Neural cell (in vitro differentiated cells): ENCODE measurements at regions not wholly inside any gene's neighbourhood (a gene's known extent, or its start where the extent isn't known, plus 50 kb on each side); places are given as distances from the start of the nearest gene placed in this dataset.

Source experiments
- CTCF ChIP-seq: fragments of 450-650 bp; IDR thresholded peaks from 2 replicates; pipeline ENCODE4 v1.5.1; 2014; ENCODE audit warnings: antibody characterized with exemption, mild to moderate bottlenecking, moderate library complexity; ENCODE audit not compliant: poor library complexity, severe bottlenecking
- EP300 ChIP-seq: fragments of 450-650 bp; conservative IDR thresholded peaks from 2 replicates; pipeline ENCODE4 v1.6.1; 2014; ENCODE audit warnings: antibody characterized with exemption, mild to moderate bottlenecking, moderate library complexity; ENCODE audit not compliant: poor library complexity, severe bottlenecking
- EZH2 ChIP-seq: fragments of 200-600, 300-800 bp; shearing (Covaris generic), sonication (generic); IDR thresholded peaks from 2 replicates; pipeline ENCODE4 v1.6.1; 2014; ENCODE audit warnings: antibody characterized with exemption, low read length, borderline replicate concordance, mild to moderate bottlenecking; ENCODE audit not compliant: insufficient read depth, poor library complexity, severe bottlenecking
- MXI1 ChIP-seq: fragments of 450-650 bp; conservative IDR thresholded peaks from 2 replicates; pipeline ENCODE4 v1.6.1; 2014; ENCODE audit warnings: antibody characterized with exemption, mild to moderate bottlenecking; ENCODE audit not compliant: poor library complexity, severe bottlenecking
- POLR2AphosphoS5 ChIP-seq: IDR thresholded peaks from 2 replicates; pipeline ENCODE4 v1.6.1; 2012
- RAD21 ChIP-seq: fragments of 450-650 bp; conservative IDR thresholded peaks from 2 replicates; pipeline ENCODE4 v1.6.1; 2014; ENCODE audit warnings: antibody characterized with exemption, mild to moderate bottlenecking, moderate library complexity
- TAF1 ChIP-seq: IDR thresholded peaks from 2 replicates; pipeline ENCODE4 v1.6.1; 2012; ENCODE audit warnings: low read depth
- TF ChIP-seq, protein P1 (sequence below): IDR thresholded peaks from 2 replicates; pipeline ENCODE4 v1.6.1; 2012; ENCODE audit warnings: borderline replicate concordance

DNA sequence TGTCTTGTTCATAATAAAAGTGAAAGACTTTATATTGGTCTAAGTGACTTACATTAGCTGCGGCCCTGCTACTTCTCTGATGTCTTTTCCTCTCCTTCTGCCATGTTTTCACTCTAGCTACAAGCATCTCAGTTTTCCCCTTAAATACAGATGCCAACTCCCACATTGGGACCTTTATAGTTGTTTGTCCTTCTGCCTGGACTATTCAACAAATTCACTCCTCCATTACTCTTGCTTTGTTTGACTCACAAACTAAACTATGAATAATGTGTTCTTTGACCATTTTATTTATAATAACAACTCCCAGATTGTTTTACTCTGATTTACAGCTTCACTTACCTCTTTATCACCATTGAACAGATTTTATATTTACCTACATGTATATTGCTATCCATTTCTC, 1369.9 kb downstream of the SI start:
- no peak for TF ChIP-seq CTCF
- no peak for TF ChIP-seq EP300
- TF ChIP-seq RAD21: no peak
- no peak for TF ChIP-seq EZH2
- TF ChIP-seq POLR2AphosphoS5: no peak
- TF ChIP-seq, protein P1, sequence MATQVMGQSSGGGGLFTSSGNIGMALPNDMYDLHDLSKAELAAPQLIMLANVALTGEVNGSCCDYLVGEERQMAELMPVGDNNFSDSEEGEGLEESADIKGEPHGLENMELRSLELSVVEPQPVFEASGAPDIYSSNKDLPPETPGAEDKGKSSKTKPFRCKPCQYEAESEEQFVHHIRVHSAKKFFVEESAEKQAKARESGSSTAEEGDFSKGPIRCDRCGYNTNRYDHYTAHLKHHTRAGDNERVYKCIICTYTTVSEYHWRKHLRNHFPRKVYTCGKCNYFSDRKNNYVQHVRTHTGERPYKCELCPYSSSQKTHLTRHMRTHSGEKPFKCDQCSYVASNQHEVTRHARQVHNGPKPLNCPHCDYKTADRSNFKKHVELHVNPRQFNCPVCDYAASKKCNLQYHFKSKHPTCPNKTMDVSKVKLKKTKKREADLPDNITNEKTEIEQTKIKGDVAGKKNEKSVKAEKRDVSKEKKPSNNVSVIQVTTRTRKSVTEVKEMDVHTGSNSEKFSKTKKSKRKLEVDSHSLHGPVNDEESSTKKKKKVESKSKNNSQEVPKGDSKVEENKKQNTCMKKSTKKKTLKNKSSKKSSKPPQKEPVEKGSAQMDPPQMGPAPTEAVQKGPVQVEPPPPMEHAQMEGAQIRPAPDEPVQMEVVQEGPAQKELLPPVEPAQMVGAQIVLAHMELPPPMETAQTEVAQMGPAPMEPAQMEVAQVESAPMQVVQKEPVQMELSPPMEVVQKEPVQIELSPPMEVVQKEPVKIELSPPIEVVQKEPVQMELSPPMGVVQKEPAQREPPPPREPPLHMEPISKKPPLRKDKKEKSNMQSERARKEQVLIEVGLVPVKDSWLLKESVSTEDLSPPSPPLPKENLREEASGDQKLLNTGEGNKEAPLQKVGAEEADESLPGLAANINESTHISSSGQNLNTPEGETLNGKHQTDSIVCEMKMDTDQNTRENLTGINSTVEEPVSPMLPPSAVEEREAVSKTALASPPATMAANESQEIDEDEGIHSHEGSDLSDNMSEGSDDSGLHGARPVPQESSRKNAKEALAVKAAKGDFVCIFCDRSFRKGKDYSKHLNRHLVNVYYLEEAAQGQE: no peak
- no peak for TF ChIP-seq TAF1
- no peak for TF ChIP-seq MXI1
